SIG-M5 (cell line): ENCODE measurements at regions not wholly inside any gene's neighbourhood (a gene's known extent, or its start where the extent isn't known, plus 50 kb on each side); places are given as distances from the start of the nearest gene placed in this dataset.
"Not testable (repeated sequence)": the region's sequence is repeated elsewhere in the genome, so short reads cannot be mapped to it uniquely, and the experiment has no call there.

ENCODE experiments used
- DNase-seq: peaks from one replicate; lab custom pipeline; 2025; lab: John Stamatoyannopoulos, UW

GRCh38 chr7:131673576-131673975 lies 117.1 kb upstream of the PODXL start:
- no peak for DNase-seq

- no peak for DNase-seq
These were observed 114.0 kb upstream of the PODXL start for GRCh38 chr7:131670406-131670805.

- DNase-seq = no peak
These were observed 111.3 kb upstream of the PODXL start for GRCh38 chr7:131667699-131668098.

GRCh38 chr7:131665021-131665420 lies 108.6 kb upstream of the PODXL start:
- no peak for DNase-seq

GRCh38 chr7:131664570-131664969 lies 108.1 kb upstream of the PODXL start:
- no peak for DNase-seq

- DNase-seq = not testable (repeated sequence)
These were observed 106.0 kb upstream of the PODXL start for GRCh38 chr7:131662301-131662873.

GRCh38 chr7:131657881-131658280 lies 101.5 kb upstream of the PODXL start:
- no peak for DNase-seq

- DNase-seq = no peak
These were observed 100.7 kb upstream of the PODXL start for GRCh38 chr7:131656980-131657723.

- no peak for DNase-seq
These were observed 99.4 kb upstream of the PODXL start for GRCh38 chr7:131655866-131656265.

- no peak for DNase-seq
These were observed 99.0 kb upstream of the PODXL start for GRCh38 chr7:131655447-131655846.

- DNase-seq = no peak
These were observed 98.4 kb upstream of the PODXL start for GRCh38 chr7:131654668-131655326.

GRCh38 chr7:131654249-131654558 lies 97.8 kb upstream of the PODXL start:
- no peak for DNase-seq

- no peak for DNase-seq
These were observed 97.2 kb upstream of the PODXL start for GRCh38 chr7:131653418-131654248.

GRCh38 chr7:131652934-131653333 lies 96.5 kb upstream of the PODXL start:
- DNase-seq = no peak

- no peak for DNase-seq
These were observed 95.8 kb upstream of the PODXL start for GRCh38 chr7:131652194-131652593.

- DNase-seq = no peak
These were observed 93.5 kb upstream of the PODXL start for GRCh38 chr7:131649879-131650278.

GRCh38 chr7:131649003-131649541 lies 92.6 kb upstream of the PODXL start:
- no peak for DNase-seq

- DNase-seq = no peak
These were observed 92.1 kb upstream of the PODXL start for GRCh38 chr7:131648491-131648890.

GRCh38 chr7:131646203-131646602 lies 89.8 kb upstream of the PODXL start:
- no peak for DNase-seq

- no peak for DNase-seq
These were observed 86.0 kb upstream of the PODXL start for GRCh38 chr7:131642429-131642828.

- DNase-seq = no peak
These were observed 84.3 kb upstream of the PODXL start for GRCh38 chr7:131640686-131641085.

GRCh38 chr7:131638641-131639430 lies 82.4 kb upstream of the PODXL start:
- no peak for DNase-seq
